GM19468 (cell line): ENCODE measurements at regions not wholly inside any gene's neighbourhood (a gene's known extent, or its start where the extent isn't known, plus 50 kb on each side); places are given as distances from the start of the nearest gene placed in this dataset.

Source experiments
- ATAC-seq: cut with Tn5 transposase; IDR thresholded peaks from one replicate; pipeline ENCODE4 v1.9.1; 2021; ENCODE audit warnings: mild to moderate bottlenecking, moderate library complexity, moderate number of reproducible peaks; ENCODE audit not compliant: unreplicated experiment; ENCODE audit errors: extremely low read depth

GRCh38 chr10:44017483-44018145 lies 367.3 kb downstream of the CXCL12 start:
- no peak for ATAC-seq

GRCh38 chr10:44016589-44017482 lies 368.1 kb downstream of the CXCL12 start:
- ATAC-seq, result no peak

GRCh38 chr10:44015702-44016500 lies 367.2 kb upstream of the ZNF32 start:
- ATAC-seq, result no peak

- ATAC-seq, result no peak
Measured at GRCh38 chr10:44014644-44015250, 366.1 kb upstream of the ZNF32 start.

- ATAC-seq, result no peak
Measured at GRCh38 chr10:44013981-44014380, 365.3 kb upstream of the ZNF32 start.

- ATAC-seq, result no peak
Measured at GRCh38 chr10:44012921-44013320, 364.2 kb upstream of the ZNF32 start.

- no peak for ATAC-seq
Measured at GRCh38 chr10:44011603-44011981, 362.9 kb upstream of the ZNF32 start.

GRCh38 chr10:44010873-44011602 lies 362.4 kb upstream of the ZNF32 start:
- ATAC-seq, result peak; percentile 97

GRCh38 chr10:44009891-44010632 lies 361.4 kb upstream of the ZNF32 start:
- no peak for ATAC-seq

GRCh38 chr10:44008917-44009709 lies 360.4 kb upstream of the ZNF32 start:
- no peak for ATAC-seq

- ATAC-seq, result no peak
Measured at GRCh38 chr10:44008270-44008916, 359.7 kb upstream of the ZNF32 start.

- no peak for ATAC-seq
Measured at GRCh38 chr10:44006771-44007170, 358.1 kb upstream of the ZNF32 start.

- ATAC-seq, result no peak
Measured at GRCh38 chr10:44005788-44006099, 357.1 kb upstream of the ZNF32 start.

- no peak for ATAC-seq
Measured at GRCh38 chr10:44004913-44005787, 356.5 kb upstream of the ZNF32 start.

- ATAC-seq, result no peak
Measured at GRCh38 chr10:43998021-43998809, 349.5 kb upstream of the ZNF32 start.

GRCh38 chr10:43997330-43997729 lies 348.6 kb upstream of the ZNF32 start:
- ATAC-seq, result no peak
